ENCODE measurements at regions not wholly inside any gene's neighbourhood (a gene's known extent, or its start where the extent isn't known, plus 50 kb on each side); places are given as distances from the start of the nearest gene placed in this dataset.

DNA sequence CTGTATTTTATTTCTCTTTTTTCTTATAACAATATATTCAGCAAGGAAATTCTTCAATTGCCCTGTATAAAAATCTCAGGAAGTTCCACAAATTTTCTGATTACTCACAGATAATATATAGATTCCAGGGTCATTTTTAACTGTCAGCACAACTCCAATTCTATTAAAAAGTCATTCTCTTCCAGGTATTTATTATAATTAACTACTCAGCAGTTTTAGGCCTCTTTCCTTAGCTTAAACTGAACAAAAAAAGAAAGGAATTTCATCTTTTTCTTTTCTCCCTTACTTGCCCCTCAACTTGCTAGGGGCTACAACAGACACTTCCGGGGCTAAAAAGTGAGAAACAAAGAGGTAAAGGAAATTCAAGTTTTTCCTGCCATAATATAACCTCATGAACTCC lies 358.9 kb upstream of the LRATD1 start:
- no peak for TF ChIP-seq ATF7 (IDR thresholded peaks at IDR 0.05)
- TF ChIP-seq TEAD1 (CRISPR knock-in tag; IDR thresholded peaks at IDR 0.05): no peak
- TF ChIP-seq, protein P1, sequence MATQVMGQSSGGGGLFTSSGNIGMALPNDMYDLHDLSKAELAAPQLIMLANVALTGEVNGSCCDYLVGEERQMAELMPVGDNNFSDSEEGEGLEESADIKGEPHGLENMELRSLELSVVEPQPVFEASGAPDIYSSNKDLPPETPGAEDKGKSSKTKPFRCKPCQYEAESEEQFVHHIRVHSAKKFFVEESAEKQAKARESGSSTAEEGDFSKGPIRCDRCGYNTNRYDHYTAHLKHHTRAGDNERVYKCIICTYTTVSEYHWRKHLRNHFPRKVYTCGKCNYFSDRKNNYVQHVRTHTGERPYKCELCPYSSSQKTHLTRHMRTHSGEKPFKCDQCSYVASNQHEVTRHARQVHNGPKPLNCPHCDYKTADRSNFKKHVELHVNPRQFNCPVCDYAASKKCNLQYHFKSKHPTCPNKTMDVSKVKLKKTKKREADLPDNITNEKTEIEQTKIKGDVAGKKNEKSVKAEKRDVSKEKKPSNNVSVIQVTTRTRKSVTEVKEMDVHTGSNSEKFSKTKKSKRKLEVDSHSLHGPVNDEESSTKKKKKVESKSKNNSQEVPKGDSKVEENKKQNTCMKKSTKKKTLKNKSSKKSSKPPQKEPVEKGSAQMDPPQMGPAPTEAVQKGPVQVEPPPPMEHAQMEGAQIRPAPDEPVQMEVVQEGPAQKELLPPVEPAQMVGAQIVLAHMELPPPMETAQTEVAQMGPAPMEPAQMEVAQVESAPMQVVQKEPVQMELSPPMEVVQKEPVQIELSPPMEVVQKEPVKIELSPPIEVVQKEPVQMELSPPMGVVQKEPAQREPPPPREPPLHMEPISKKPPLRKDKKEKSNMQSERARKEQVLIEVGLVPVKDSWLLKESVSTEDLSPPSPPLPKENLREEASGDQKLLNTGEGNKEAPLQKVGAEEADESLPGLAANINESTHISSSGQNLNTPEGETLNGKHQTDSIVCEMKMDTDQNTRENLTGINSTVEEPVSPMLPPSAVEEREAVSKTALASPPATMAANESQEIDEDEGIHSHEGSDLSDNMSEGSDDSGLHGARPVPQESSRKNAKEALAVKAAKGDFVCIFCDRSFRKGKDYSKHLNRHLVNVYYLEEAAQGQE (IDR thresholded peaks at IDR 0.05; ENCODE audit: borderline replicate concordance): no peak
- TF ChIP-seq, protein P1 (CRISPR knock-in tag; IDR thresholded peaks at IDR 0.05; ENCODE audit: low read depth): no peak
- no peak for TF ChIP-seq ETV1 (tag; conservative IDR thresholded peaks at IDR 0.05; ENCODE audit: low read depth)
- TF ChIP-seq, protein P2, sequence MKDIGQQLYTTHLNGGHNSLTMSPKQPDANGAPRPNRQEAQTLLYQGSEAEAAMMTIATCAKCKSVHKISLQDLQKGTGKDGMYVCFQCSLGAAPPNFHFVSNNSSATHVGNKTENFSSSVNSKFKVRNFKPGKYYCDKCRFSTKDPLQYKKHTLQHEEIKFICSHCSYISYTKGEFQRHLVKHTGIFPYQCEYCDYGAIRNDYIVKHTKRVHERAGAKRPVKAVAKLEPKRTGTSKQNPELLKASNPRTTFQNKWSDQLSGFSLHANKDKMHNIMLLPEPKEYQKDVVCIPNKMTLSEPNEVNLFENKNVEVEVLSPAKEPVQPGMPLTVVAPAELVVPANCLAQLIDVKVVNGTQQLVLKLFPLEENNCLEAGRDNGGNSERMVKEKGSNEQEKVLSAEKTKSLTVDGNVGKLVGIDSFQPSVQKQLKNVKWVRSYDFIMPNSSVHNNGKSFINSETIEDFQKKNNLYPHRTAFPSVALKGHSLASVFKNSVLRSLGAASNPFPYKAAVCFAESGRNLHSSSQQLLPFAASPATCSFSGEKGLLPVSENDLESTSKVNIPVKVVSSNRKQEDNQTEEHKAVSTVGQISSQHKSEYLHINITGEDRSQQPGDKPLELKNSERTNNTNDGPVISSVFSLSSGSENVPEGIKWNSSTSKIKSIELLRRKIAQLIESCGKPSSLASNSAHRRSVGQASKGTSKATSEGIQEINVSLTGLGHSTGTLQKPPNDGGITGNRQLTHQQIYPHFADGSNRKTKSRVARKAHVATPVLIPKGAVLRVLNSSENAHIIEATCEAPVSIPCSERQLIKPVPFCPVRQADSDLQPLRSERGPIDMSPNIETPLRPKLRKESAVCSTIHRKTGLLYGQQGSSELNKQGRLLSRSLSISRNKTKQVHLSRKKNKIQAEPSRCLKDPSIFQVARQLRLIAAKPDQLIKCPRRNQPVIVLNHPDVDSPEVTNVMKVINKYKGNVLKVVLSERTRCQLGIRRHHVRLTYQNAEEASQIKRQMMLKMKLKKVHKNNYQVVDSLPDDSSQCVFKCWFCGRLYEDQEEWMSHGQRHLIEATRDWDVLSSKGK (CRISPR knock-in tag; IDR thresholded peaks at IDR 0.05): no peak
- TF ChIP-seq PCBP1 (IDR thresholded peaks at IDR 0.05; ENCODE audit: low read depth, low read length, poor library complexity, severe bottlenecking): no peak
- TF ChIP-seq HMG20A (CRISPR knock-in tag; conservative IDR thresholded peaks at IDR 0.05): no peak
- TF ChIP-seq, protein P3, sequence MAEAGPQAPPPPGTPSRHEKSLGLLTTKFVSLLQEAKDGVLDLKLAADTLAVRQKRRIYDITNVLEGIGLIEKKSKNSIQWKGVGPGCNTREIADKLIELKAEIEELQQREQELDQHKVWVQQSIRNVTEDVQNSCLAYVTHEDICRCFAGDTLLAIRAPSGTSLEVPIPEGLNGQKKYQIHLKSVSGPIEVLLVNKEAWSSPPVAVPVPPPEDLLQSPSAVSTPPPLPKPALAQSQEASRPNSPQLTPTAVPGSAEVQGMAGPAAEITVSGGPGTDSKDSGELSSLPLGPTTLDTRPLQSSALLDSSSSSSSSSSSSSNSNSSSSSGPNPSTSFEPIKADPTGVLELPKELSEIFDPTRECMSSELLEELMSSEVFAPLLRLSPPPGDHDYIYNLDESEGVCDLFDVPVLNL (CRISPR knock-in tag; IDR thresholded peaks at IDR 0.05; ENCODE audit: low read depth): no peak
- TF ChIP-seq NR3C1 (CRISPR knock-in tag; IDR thresholded peaks at IDR 0.05): no peak
- TF ChIP-seq ZNF274 (IDR thresholded peaks at IDR 0.05; ENCODE audit: borderline replicate concordance, low read depth, low read length): no peak
- no peak for TF ChIP-seq ZNF77 (CRISPR knock-in tag; IDR thresholded peaks at IDR 0.05)
- no peak for TF ChIP-seq EP300 (IDR thresholded peaks at IDR 0.05; ENCODE audit: low read length)
